ENCODE measurements at regions not wholly inside any gene's neighbourhood (a gene's known extent, or its start where the extent isn't known, plus 50 kb on each side); places are given as distances from the start of the nearest gene placed in this dataset.

- TF ChIP-seq EP300 (IDR thresholded peaks at IDR 0.05; ENCODE audit: low read length) (no peak), GATAD2A (IDR thresholded peaks at IDR 0.05) (no peak), CREM (IDR thresholded peaks at IDR 0.05; ENCODE audit: low read depth) (no peak), ZNF431 (CRISPR knock-in tag; IDR thresholded peaks at IDR 0.05) (no peak), MNT (conservative IDR thresholded peaks at IDR 0.05) (no peak), NFYB (IDR thresholded peaks at IDR 0.05; ENCODE audit: extremely low read depth, insufficient read length) (no peak), ARID2 (IDR thresholded peaks at IDR 0.05) (no peak), GABPA (tag; conservative IDR thresholded peaks at IDR 0.05; ENCODE audit: low read depth) (no peak), JUND (IDR thresholded peaks at IDR 0.05; ENCODE audit: borderline replicate concordance, low read depth, low read length) (no peak), JUND (tag; IDR thresholded peaks at IDR 0.05; ENCODE audit: borderline replicate concordance, low read depth, low read length) (no peak), NR2F6 (CRISPR knock-in tag; IDR thresholded peaks at IDR 0.05) (no peak)
Measured at GRCh38 chr6:78513856-78514255, 353.5 kb upstream of the IRAK1BP1 start.

Measured in K562 (cell line).